ENCODE measurements at regions not wholly inside any gene's neighbourhood (a gene's known extent, or its start where the extent isn't known, plus 50 kb on each side); places are given as distances from the start of the nearest gene placed in this dataset.

- DNase-seq (ENCODE audit: low read depth in 2 of 3, low spot score in 1 of 3), result no peak
Measured at GRCh38 chr14:82116721-82117120, 583.1 kb upstream of the SEL1L start.

- no peak for DNase-seq (ENCODE audit: low read depth in 2 of 3, low spot score in 1 of 3)
Measured at GRCh38 chr14:82122655-82123054, 589.0 kb upstream of the SEL1L start.

GRCh38 chr14:82124511-82124910, 590.9 kb upstream of the SEL1L start:
- DNase-seq (ENCODE audit: low read depth in 2 of 3, low spot score in 1 of 3), result no peak

- no peak for DNase-seq (ENCODE audit: low read depth in 2 of 3, low spot score in 1 of 3)
Measured at GRCh38 chr14:82126006-82126405, 592.4 kb upstream of the SEL1L start.

- DNase-seq (ENCODE audit: low read depth in 2 of 3, low spot score in 1 of 3), result no peak
Measured at GRCh38 chr14:82134411-82134810, 600.8 kb upstream of the SEL1L start.

- DNase-seq (ENCODE audit: low read depth in 2 of 3, low spot score in 1 of 3), result no peak
Measured at GRCh38 chr14:82138431-82138830, 604.8 kb upstream of the SEL1L start.

- DNase-seq (ENCODE audit: low read depth in 2 of 3, low spot score in 1 of 3), result no peak
Measured at GRCh38 chr14:82146846-82147245, 613.2 kb upstream of the SEL1L start.

GRCh38 chr14:82153689-82154088, 620.0 kb upstream of the SEL1L start:
- no peak for DNase-seq (ENCODE audit: low read depth in 2 of 3, low spot score in 1 of 3)

- DNase-seq (ENCODE audit: low read depth in 2 of 3, low spot score in 1 of 3), result no peak
Measured at GRCh38 chr14:82159624-82160023, 626.0 kb upstream of the SEL1L start.

GRCh38 chr14:82180139-82180538, 646.5 kb upstream of the SEL1L start:
- DNase-seq (ENCODE audit: low read depth in 2 of 3, low spot score in 1 of 3), result no peak

- no peak for DNase-seq (ENCODE audit: low read depth in 2 of 3, low spot score in 1 of 3)
Measured at GRCh38 chr14:82182646-82183045, 649.0 kb upstream of the SEL1L start.

- DNase-seq (ENCODE audit: low read depth in 2 of 3, low spot score in 1 of 3), result no peak
Measured at GRCh38 chr14:82190742-82191141, 657.1 kb upstream of the SEL1L start.

GRCh38 chr14:82192387-82192786, 658.7 kb upstream of the SEL1L start:
- no peak for DNase-seq (ENCODE audit: low read depth in 2 of 3, low spot score in 1 of 3)

- DNase-seq (ENCODE audit: low read depth in 2 of 3, low spot score in 1 of 3), result no peak
Measured at GRCh38 chr14:82223276-82223675, 689.6 kb upstream of the SEL1L start.

- DNase-seq (ENCODE audit: low read depth in 2 of 3, low spot score in 1 of 3), result no peak
Measured at GRCh38 chr14:82224610-82225009, 691.0 kb upstream of the SEL1L start.

GRCh38 chr14:82230748-82231147, 697.1 kb upstream of the SEL1L start:
- DNase-seq (ENCODE audit: low read depth in 2 of 3, low spot score in 1 of 3), result no peak

GRCh38 chr14:82238649-82239048, 705.0 kb upstream of the SEL1L start:
- DNase-seq (ENCODE audit: low read depth in 2 of 3, low spot score in 1 of 3), result no peak

GRCh38 chr14:82239223-82239622, 705.6 kb upstream of the SEL1L start:
- no peak for DNase-seq (ENCODE audit: low read depth in 2 of 3, low spot score in 1 of 3)

GRCh38 chr14:82244791-82245190, 711.1 kb upstream of the SEL1L start:
- DNase-seq (ENCODE audit: low read depth in 2 of 3, low spot score in 1 of 3), result no peak

- DNase-seq (ENCODE audit: low read depth in 2 of 3, low spot score in 1 of 3), result no peak
Measured at GRCh38 chr14:82251494-82251893, 717.8 kb upstream of the SEL1L start.

- DNase-seq (ENCODE audit: low read depth in 2 of 3, low spot score in 1 of 3), result no peak
Measured at GRCh38 chr14:82270286-82270685, 736.6 kb upstream of the SEL1L start.

- DNase-seq (ENCODE audit: low read depth in 2 of 3, low spot score in 1 of 3), result no peak
Measured at GRCh38 chr14:82298811-82299210, 765.2 kb upstream of the SEL1L start.

- DNase-seq (ENCODE audit: low read depth in 2 of 3, low spot score in 1 of 3), result no peak
Measured at GRCh38 chr14:82309199-82309598, 775.5 kb upstream of the SEL1L start.

- DNase-seq (ENCODE audit: low read depth in 2 of 3, low spot score in 1 of 3), result no peak
Measured at GRCh38 chr14:82313889-82314288, 780.2 kb upstream of the SEL1L start.
